Fibroblast of the aortic adventitia (primary cell): ENCODE measurements at regions not wholly inside any gene's neighbourhood (a gene's known extent, or its start where the extent isn't known, plus 50 kb on each side); places are given as distances from the start of the nearest gene placed in this dataset.

Source experiments
- DNase-seq: peaks from one replicate; pipeline ENCODE4 v3.0.0-alpha.2; 2010; ENCODE audit warnings: low read depth
- H3K4me3 ChIP-seq: 2 replicates; pipeline ENCODE4 v1.5.1; 2011; ENCODE audit warnings: low read depth, mild to moderate bottlenecking, control low read depth, low read length, moderate library complexity
- TF ChIP-seq, protein P1 (sequence below): IDR thresholded peaks from 2 replicates; pipeline ENCODE4 v1.5.1; 2011; ENCODE audit warnings: mild to moderate bottlenecking, low read length, control low read depth, inconsistent platforms; ENCODE audit not compliant: insufficient read depth

GRCh38 chr10:43885842-43886241, 237.2 kb upstream of the ZNF32 start:
- H3K4me3 ChIP-seq, result no peak overlapping the region
- TF ChIP-seq, protein P1, sequence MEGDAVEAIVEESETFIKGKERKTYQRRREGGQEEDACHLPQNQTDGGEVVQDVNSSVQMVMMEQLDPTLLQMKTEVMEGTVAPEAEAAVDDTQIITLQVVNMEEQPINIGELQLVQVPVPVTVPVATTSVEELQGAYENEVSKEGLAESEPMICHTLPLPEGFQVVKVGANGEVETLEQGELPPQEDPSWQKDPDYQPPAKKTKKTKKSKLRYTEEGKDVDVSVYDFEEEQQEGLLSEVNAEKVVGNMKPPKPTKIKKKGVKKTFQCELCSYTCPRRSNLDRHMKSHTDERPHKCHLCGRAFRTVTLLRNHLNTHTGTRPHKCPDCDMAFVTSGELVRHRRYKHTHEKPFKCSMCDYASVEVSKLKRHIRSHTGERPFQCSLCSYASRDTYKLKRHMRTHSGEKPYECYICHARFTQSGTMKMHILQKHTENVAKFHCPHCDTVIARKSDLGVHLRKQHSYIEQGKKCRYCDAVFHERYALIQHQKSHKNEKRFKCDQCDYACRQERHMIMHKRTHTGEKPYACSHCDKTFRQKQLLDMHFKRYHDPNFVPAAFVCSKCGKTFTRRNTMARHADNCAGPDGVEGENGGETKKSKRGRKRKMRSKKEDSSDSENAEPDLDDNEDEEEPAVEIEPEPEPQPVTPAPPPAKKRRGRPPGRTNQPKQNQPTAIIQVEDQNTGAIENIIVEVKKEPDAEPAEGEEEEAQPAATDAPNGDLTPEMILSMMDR, result no peak
- no peak for DNase-seq

DNA sequence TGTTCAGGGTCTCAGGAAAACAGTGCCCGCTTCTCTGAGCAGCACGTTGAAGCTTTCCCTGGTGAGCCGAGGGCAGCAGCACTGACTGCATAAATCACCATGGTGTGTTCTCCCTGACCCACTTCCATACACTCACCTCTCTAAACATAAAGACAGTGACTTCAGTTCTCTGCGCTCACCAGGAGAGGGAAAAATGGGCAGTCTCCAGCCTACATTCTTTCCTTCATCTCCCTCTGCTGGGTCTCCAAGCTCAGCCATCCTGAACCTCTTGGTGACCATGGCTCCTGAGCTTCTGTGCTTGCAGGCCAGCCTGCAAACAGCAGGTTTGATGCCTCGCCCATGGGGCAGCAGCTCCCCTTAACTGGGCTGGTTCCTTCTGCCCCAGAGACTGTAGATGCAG, 236.6 kb upstream of the ZNF32 start:
- H3K4me3 ChIP-seq, result no peak overlapping the region
- TF ChIP-seq, protein P1, result no peak
- DNase-seq, result no peak

DNA sequence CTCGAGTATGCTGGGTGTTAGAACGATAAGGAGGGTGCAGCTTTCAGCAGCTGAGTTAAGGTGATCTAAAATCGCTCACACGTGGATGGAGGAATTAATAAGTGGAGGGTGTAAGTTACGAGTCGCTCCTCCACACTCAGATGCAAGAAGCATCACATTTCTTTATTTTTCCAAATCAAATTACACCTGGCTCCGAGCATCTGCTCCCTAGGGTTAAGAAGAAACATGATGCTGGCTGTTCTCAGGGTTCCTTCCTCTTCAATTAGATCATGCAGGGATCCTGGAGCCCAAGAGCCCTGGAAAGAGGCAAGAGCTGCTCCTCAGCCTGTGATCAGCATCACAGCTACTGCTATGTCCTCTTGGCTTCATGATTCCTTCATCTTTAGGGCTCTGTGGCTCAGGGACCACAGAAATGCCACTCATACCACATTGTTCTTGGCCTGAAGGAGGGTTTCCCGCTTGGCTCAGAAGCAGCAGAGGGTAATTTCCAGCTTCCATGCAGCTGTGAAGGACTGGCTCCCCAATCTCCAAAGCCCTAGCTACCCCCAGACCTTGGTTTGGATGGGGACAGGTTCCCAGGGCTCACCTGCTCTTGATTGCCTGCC, 235.9 kb upstream of the ZNF32 start:
- TF ChIP-seq, protein P1, result no peak
- no peak for DNase-seq

DNA sequence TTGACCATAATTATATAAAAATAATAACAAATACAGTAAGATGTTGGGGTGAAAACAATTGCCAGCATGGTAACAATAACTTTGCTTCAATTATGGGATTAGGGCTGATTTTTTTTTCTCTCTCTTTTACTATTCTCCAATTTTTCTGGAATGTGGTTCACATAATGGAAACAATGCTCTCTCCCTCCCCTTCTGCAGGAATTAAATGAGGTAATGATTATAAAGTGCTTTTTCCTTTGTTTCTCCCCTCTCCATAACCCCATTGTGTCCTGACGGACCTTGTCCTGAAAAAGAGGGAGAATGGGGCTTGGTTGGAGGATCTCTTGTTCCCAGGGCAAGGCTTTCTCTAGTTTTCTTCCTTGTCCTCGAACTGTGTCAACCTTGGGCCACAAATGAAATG, 234.0 kb upstream of the ZNF32 start:
- DNase-seq, result no peak
- H3K4me3 ChIP-seq, result no peak overlapping the region
- TF ChIP-seq, protein P1, result no peak

More for the DNA sequence above, 235.9 kb upstream of the ZNF32 start:
- no peak overlapping the region for H3K4me3 ChIP-seq

DNA sequence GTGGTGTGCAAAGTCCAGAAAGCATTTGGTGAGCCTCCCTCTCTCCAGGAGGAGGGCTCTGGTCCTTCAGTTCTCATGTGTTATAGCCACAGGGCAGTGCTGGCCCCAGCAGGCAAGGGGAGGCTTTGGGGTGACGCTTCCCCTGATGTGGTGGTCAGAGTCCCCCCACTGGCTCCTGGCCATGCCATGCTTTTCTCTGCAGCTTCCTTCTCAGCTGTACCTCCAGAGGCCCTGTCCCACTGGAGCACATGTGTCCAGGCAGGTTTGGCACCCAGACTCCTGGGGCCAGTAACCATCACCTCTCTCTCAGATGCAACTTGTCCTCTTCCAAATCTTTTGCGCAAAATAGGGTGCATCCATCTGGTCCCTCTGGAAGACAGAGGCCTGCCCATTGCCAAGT, 233.0 kb upstream of the ZNF32 start:
- TF ChIP-seq, protein P1, result no peak
- no peak for DNase-seq
- no peak overlapping the region for H3K4me3 ChIP-seq

- TF ChIP-seq, protein P1, result no peak
- DNase-seq, result no peak
- no peak overlapping the region for H3K4me3 ChIP-seq
These were observed 231.5 kb upstream of the ZNF32 start for GRCh38 chr10:43880160-43880559.

- TF ChIP-seq, protein P1, result no peak
- no peak overlapping the region for H3K4me3 ChIP-seq
- DNase-seq, result no peak
These were observed 231.1 kb upstream of the ZNF32 start for GRCh38 chr10:43879742-43880141.
